ENCODE measurements at regions not wholly inside any gene's neighbourhood (a gene's known extent, or its start where the extent isn't known, plus 50 kb on each side); places are given as distances from the start of the nearest gene placed in this dataset.

DNA sequence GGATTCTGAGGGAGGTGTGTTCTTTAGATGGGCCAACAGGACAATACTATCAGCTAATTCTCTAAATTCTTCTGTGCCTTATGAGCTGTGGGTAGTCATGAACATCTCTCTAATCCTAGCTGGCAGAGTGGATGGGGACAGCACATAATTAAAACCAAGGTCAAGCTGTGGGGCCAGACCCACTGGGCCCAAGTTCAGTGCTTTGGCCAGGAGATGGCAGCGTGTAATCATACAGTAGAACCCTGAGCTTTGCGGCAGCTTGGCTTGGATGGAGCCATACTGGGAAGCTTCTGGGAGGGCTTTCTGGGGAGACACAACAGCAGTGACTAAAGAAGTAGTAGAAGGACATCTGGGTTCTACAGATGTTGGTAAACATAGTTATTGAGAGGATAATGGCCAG, 140.3 kb upstream of the CXCL13 start:
- TF ChIP-seq, protein P1, sequence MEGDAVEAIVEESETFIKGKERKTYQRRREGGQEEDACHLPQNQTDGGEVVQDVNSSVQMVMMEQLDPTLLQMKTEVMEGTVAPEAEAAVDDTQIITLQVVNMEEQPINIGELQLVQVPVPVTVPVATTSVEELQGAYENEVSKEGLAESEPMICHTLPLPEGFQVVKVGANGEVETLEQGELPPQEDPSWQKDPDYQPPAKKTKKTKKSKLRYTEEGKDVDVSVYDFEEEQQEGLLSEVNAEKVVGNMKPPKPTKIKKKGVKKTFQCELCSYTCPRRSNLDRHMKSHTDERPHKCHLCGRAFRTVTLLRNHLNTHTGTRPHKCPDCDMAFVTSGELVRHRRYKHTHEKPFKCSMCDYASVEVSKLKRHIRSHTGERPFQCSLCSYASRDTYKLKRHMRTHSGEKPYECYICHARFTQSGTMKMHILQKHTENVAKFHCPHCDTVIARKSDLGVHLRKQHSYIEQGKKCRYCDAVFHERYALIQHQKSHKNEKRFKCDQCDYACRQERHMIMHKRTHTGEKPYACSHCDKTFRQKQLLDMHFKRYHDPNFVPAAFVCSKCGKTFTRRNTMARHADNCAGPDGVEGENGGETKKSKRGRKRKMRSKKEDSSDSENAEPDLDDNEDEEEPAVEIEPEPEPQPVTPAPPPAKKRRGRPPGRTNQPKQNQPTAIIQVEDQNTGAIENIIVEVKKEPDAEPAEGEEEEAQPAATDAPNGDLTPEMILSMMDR (IDR thresholded peaks at IDR 0.05), result peak in 1 of 2 donors; percentile 58
- H3K9me3 ChIP-seq, result peaks cover 0 to 11% of the 10 kb centered on the region in 2 donors
- no peaks in the 10 kb centered on the region for H3K4me1 ChIP-seq
- H3K27me3 ChIP-seq, result no peaks in the 10 kb centered on the region
- DNase-seq (ENCODE audit: low spot score), result no peak
- no peak overlapping the region for H3K27ac ChIP-seq
- no peaks in the 10 kb centered on the region for H3K36me3 ChIP-seq
- H3K4me3 ChIP-seq, result no peak overlapping the region

GRCh38 chr4:77466430-77466829, 139.2 kb upstream of the CXCL13 start:
- TF ChIP-seq, protein P1 (IDR thresholded peaks at IDR 0.05), result no peak
- Histone ChIP-seq H3K27ac (no peak overlapping the region), H3K27me3 (no peaks in the 10 kb centered on the region), H3K9me3 (peaks cover 0 to 11% of the 10 kb centered on the region in 2 donors), H3K4me3 (no peak overlapping the region), H3K36me3 (no peaks in the 10 kb centered on the region), H3K4me1 (no peaks in the 10 kb centered on the region)
- no peak for DNase-seq (ENCODE audit: low spot score)

- Histone ChIP-seq H3K9me3 (no peaks in the 10 kb centered on the region), H3K27me3 (no peaks in the 10 kb centered on the region), H3K36me3 (no peaks in the 10 kb centered on the region), H3K4me1 (no peaks in the 10 kb centered on the region), H3K4me3 (no peak overlapping the region), H3K27ac (no peak overlapping the region)
- no peak for DNase-seq (ENCODE audit: low spot score)
- TF ChIP-seq, protein P1 (IDR thresholded peaks at IDR 0.05), result no peak
These were observed 133.7 kb upstream of the CXCL13 start for GRCh38 chr4:77471821-77472495.

DNA sequence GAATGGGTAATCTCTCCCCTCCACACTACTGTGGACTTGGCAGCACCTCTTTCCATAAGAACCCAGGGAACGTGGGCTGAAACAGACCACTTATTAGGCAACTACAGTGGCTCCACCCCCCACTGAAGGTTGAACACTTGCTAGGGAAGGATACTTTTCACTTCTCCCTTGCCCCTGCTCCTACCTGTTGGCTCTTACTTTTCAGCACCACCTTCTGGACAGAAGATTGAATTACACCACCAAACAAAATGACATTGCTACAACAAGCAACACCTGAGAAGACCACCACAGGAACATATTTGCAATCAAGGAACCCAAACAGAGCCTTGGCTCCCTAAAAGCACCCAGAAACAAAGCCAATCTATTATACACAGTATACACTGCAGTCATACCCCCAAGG, 132.1 kb upstream of the CXCL13 start:
- DNase-seq (ENCODE audit: low spot score), result no peak
- no peaks in the 10 kb centered on the region for H3K27me3 ChIP-seq
- H3K27ac ChIP-seq, result no peak overlapping the region
- no peaks in the 10 kb centered on the region for H3K36me3 ChIP-seq
- TF ChIP-seq, protein P1 (IDR thresholded peaks at IDR 0.05), result no peak
- H3K9me3 ChIP-seq, result no peaks in the 10 kb centered on the region
- no peaks in the 10 kb centered on the region for H3K4me1 ChIP-seq
- no peak overlapping the region for H3K4me3 ChIP-seq

DNA sequence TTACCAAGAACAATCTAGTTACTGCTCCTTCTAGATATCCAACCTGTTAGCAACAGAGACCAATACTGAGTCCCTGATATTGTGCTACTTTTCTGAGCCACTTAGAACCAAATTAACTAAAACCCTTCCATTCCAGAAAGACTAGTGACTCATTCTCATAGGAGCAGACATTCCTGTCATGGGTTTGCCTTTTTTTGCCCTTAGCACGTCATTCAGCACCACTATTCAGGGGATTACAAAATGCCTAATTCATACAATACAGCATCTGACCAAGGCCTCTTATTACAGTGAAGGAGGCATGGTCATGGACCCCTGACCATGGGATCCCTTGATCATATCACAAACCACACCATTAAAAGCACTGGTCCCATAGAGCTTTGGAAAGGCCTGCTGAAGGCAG, 123.8 kb upstream of the CXCL13 start:
- DNase-seq (ENCODE audit: low spot score), result no peak
- H3K9me3 ChIP-seq, result no peaks in the 10 kb centered on the region
- TF ChIP-seq, protein P1 (IDR thresholded peaks at IDR 0.05), result no peak

GRCh38 chr4:77488882-77489281, 116.7 kb upstream of the CXCL13 start:
- Histone ChIP-seq H3K4me1 (no peaks in the 10 kb centered on the region), H3K9me3 (peaks cover 0 to 4% of the 10 kb centered on the region in 2 donors), H3K36me3 (no peaks in the 10 kb centered on the region), H3K27me3 (no peaks in the 10 kb centered on the region), H3K4me3 (no peak overlapping the region), H3K27ac (no peak overlapping the region)
- TF ChIP-seq, protein P1 (IDR thresholded peaks at IDR 0.05), result no peak
- DNase-seq (ENCODE audit: low spot score), result no peak

More for the DNA sequence above, 123.8 kb upstream of the CXCL13 start:
- H3K36me3 ChIP-seq, result no peaks in the 10 kb centered on the region
- H3K4me3 ChIP-seq, result no peak overlapping the region
- H3K27me3 ChIP-seq, result no peaks in the 10 kb centered on the region
- no peak overlapping the region for H3K27ac ChIP-seq
- no peaks in the 10 kb centered on the region for H3K4me1 ChIP-seq

Measured in right atrium auricular region (tissue), 2 donors.